ENCODE measurements at regions not wholly inside any gene's neighbourhood (a gene's known extent, or its start where the extent isn't known, plus 50 kb on each side); places are given as distances from the start of the nearest gene placed in this dataset.

DNA sequence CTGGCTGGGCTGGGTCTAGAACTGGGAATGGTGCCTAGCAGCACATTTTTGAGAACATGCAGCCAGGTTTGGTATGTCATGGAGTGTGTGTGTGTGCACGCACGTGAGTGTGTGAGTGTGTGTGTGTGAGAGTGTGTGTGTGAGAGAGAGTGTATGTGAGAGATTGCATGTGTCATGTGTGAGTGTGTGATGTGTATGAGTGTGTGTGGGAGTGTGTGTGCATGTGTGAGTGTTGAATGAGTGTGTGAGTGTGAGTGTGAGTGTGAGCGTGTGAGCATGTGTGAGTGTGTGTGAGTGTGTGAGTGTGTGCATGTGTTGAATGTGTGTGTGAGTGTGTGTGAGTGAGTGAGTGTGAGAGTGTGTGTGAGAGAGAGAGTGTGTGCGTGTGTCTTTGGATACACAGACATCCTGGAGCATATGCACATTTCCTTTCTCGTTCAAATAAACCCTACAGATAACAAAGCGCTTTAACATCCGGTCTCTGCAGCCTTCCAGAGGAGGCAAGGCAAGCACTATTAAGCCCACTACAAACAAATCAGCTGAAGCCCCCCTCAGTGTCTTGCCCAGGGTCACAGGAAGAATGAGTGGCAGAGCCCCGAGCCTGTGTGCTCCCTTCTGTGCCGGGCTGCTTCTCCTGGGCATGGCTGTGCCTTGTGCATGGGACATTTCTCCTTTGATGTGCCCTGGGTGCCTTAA, 108.7 kb upstream of the ETV6 start:
- 57% methylated on average over 9 of the region's 9 CpGs for whole genome bisulfite sequencing (ENCODE audit: low lambda C conversion rate, missing lambda C conversion rate)
- Histone ChIP-seq H4K20me1 (ENCODE audit: insufficient read depth, poor library complexity, severe bottlenecking) (no peaks in the 10 kb centered on the region), H3K79me2 (no peaks in the 10 kb centered on the region), H3K36me3 (replicated peaks; ENCODE audit: insufficient read depth, low read depth) (no peaks in the 10 kb centered on the region), H3K4me3 (no peak overlapping the region), H3K9me2 (replicated peaks; ENCODE audit: insufficient read depth) (no peaks in the 10 kb centered on the region), H3K4me1 (ENCODE audit: insufficient read depth) (no peaks in the 10 kb centered on the region), H3K27ac (no peak overlapping the region), H2AFZ (no peak overlapping the region), H3K27me3 (no peaks in the 10 kb centered on the region), H3K9me3 (ENCODE audit: low read depth) (no peaks in the 10 kb centered on the region), H3K4me2 (no peak overlapping the region)
- no peak for DNase-seq (ENCODE audit: low spot score)
- TF ChIP-seq EZH2phosphoT487 (IDR thresholded peaks at IDR 0.05; ENCODE audit: low read depth, severe bottlenecking, unreplicated experiment) (no peak), EZH2 (IDR thresholded peaks at IDR 0.05; ENCODE audit: borderline replicate concordance) (no peak)
- TF ChIP-seq, protein P1, sequence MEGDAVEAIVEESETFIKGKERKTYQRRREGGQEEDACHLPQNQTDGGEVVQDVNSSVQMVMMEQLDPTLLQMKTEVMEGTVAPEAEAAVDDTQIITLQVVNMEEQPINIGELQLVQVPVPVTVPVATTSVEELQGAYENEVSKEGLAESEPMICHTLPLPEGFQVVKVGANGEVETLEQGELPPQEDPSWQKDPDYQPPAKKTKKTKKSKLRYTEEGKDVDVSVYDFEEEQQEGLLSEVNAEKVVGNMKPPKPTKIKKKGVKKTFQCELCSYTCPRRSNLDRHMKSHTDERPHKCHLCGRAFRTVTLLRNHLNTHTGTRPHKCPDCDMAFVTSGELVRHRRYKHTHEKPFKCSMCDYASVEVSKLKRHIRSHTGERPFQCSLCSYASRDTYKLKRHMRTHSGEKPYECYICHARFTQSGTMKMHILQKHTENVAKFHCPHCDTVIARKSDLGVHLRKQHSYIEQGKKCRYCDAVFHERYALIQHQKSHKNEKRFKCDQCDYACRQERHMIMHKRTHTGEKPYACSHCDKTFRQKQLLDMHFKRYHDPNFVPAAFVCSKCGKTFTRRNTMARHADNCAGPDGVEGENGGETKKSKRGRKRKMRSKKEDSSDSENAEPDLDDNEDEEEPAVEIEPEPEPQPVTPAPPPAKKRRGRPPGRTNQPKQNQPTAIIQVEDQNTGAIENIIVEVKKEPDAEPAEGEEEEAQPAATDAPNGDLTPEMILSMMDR (IDR thresholded peaks at IDR 0.05; ENCODE audit: poor library complexity) = no peak

DNA sequence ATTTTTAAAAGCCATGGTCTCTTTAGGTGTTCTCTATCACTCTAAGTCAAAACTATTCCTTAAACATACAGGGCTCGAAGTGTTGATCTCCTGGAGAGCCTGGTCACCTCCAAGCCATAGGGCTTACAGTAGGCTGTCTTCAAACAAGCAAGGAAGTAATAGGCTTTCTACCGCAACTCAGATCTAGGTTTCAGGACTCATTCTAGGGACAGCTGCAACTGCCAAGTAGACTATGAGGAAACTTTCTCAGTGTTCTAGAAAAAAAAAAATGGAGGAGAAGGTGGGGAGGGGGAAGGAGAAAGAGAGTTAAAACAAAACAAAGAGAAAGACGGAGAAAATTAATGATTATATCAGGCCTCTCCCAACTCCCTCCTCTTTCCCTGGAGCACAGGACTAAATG, 106.9 kb upstream of the ETV6 start:
- no peaks in the 10 kb centered on the region for H3K36me3 ChIP-seq (replicated peaks; ENCODE audit: insufficient read depth, low read depth)
- no peak overlapping the region for H2AFZ ChIP-seq
- no peaks in the 10 kb centered on the region for H4K20me1 ChIP-seq (ENCODE audit: insufficient read depth, poor library complexity, severe bottlenecking)
- H3K27me3 ChIP-seq = no peaks in the 10 kb centered on the region
- no peak overlapping the region for H3K4me2 ChIP-seq
- H3K9me2 ChIP-seq (replicated peaks; ENCODE audit: insufficient read depth) = no peaks in the 10 kb centered on the region
- H3K4me1 ChIP-seq (ENCODE audit: insufficient read depth) = no peaks in the 10 kb centered on the region
- no peaks in the 10 kb centered on the region for H3K9me3 ChIP-seq (ENCODE audit: low read depth)
- H3K4me3 ChIP-seq = no peak overlapping the region
- no peak overlapping the region for H3K27ac ChIP-seq
- 84% methylated on average over 3 of the region's 3 CpGs for WGBS (ENCODE audit: low lambda C conversion rate, missing lambda C conversion rate)
- TF ChIP-seq EZH2 (IDR thresholded peaks at IDR 0.05; ENCODE audit: borderline replicate concordance) = no peak
- TF ChIP-seq, protein P1 (IDR thresholded peaks at IDR 0.05; ENCODE audit: poor library complexity) = no peak
- DNase-seq (ENCODE audit: low spot score) = no peak
- H3K79me2 ChIP-seq = no peaks in the 10 kb centered on the region

DNA sequence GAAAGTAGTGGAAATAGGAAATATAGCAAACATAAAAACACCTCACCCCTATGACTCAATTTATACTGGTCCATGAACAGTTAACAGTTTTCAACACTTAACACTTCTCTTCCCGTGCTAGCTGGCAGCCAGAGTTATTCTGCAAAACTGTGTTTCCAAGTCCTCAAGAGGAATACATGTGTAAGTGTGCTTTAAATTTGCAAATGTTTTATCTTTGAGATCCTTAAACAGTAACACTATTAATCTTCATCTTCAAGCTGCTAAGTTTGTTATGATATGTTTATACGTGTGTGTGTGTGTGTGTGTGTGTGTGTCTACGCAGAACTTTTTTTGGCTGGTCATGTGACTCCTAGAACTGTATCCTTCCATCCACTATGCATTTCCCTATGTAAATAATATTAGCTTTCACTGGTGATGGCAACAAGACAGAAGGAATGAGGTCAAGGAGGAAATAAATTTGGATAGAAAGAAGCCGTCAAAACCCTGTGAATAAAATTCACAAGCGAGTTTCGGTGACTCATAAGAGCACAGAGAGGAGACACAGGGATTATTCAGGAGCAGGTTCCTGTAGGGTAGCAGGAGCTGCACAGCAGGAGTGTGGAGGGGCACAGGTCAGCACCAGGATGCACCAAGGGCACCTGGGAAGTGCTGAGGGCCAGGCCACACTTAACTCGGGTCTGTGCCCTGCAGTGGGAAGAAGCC, 105.9 kb upstream of the ETV6 start:
- no peak overlapping the region for H2AFZ ChIP-seq
- no peaks in the 10 kb centered on the region for H3K9me3 ChIP-seq (ENCODE audit: low read depth)

More for the DNA sequence above, 105.9 kb upstream of the ETV6 start:
- H3K4me2 ChIP-seq = no peak overlapping the region
- no peaks in the 10 kb centered on the region for H3K79me2 ChIP-seq
- no peaks in the 10 kb centered on the region for H4K20me1 ChIP-seq (ENCODE audit: insufficient read depth, poor library complexity, severe bottlenecking)
- no peak overlapping the region for H3K27ac ChIP-seq
- no peak for DNase-seq (ENCODE audit: low spot score)
- no peaks in the 10 kb centered on the region for H3K36me3 ChIP-seq (replicated peaks; ENCODE audit: insufficient read depth, low read depth)
- WGBS (ENCODE audit: low lambda C conversion rate, missing lambda C conversion rate) = 70% methylated on average over 7 of the region's 7 CpGs
- H3K4me3 ChIP-seq = no peak overlapping the region
- TF ChIP-seq EZH2 (IDR thresholded peaks at IDR 0.05; ENCODE audit: borderline replicate concordance) = no peak
- no peak for TF ChIP-seq EZH2phosphoT487 (IDR thresholded peaks at IDR 0.05; ENCODE audit: low read depth, severe bottlenecking, unreplicated experiment)
- TF ChIP-seq, protein P1 (IDR thresholded peaks at IDR 0.05; ENCODE audit: poor library complexity) = no peak
- H3K4me1 ChIP-seq (ENCODE audit: insufficient read depth) = no peaks in the 10 kb centered on the region
- no peaks in the 10 kb centered on the region for H3K9me2 ChIP-seq (replicated peaks; ENCODE audit: insufficient read depth)
- no peaks in the 10 kb centered on the region for H3K27me3 ChIP-seq
